ENCODE measurements at regions not wholly inside any gene's neighbourhood (a gene's known extent, or its start where the extent isn't known, plus 50 kb on each side); places are given as distances from the start of the nearest gene placed in this dataset.

DNA sequence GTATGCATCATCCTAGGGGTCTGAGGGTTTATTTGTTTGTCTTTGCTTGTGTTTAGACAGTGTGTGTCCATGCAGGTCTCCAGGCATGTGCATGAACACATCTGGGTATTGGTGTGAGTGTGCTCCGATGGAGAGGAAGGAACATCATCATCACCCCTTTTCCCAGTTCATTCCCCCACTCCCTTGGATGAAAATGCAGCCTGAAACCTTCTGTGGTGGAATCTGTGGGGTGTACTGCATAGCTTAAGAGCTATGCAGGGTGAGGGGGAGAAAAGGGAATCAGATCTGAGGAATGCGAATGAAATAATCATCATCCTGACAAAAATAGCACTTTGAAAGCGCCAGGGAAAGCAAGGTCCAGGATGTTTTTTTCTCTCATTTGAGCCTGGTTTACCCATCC, 520.1 kb downstream of the NTRK3 start:
- Histone ChIP-seq H3K27ac (ENCODE audit: low read depth, low read length, poor library complexity, severe bottlenecking) (no peak overlapping the region), H3K4me3 (ENCODE audit: low read depth, low read length, poor library complexity, severe bottlenecking) (no peak overlapping the region), H2AFZ (ENCODE audit: low read length) (no peak overlapping the region), H3K79me2 (ENCODE audit: insufficient read depth, low read depth, low read length) (no peaks in the 10 kb centered on the region), H3K4me1 (ENCODE audit: insufficient read depth, low read length, poor library complexity, severe bottlenecking) (no peaks in the 10 kb centered on the region), H3K4me2 (ENCODE audit: low read length) (no peak overlapping the region), H4K20me1 (ENCODE audit: insufficient read depth, low read length) (no peaks in the 10 kb centered on the region), H3K9me3 (ENCODE audit: low read length) (no peaks in the 10 kb centered on the region), H3K36me3 (ENCODE audit: insufficient read depth, low read length) (no peaks in the 10 kb centered on the region), H3K9me2 (ENCODE audit: insufficient read depth, low read length) (no peaks in the 10 kb centered on the region)
- ChIA-PET POLR2A (interaction anchor here (0.7 kb wide), 1 partner anchor 12 kb away, joined by 3 read pairs; no protein-coding TSS in a partner anchor), CTCF (ENCODE audit: unreplicated experiment) (no interaction called here)
- TF ChIP-seq, protein P1, sequence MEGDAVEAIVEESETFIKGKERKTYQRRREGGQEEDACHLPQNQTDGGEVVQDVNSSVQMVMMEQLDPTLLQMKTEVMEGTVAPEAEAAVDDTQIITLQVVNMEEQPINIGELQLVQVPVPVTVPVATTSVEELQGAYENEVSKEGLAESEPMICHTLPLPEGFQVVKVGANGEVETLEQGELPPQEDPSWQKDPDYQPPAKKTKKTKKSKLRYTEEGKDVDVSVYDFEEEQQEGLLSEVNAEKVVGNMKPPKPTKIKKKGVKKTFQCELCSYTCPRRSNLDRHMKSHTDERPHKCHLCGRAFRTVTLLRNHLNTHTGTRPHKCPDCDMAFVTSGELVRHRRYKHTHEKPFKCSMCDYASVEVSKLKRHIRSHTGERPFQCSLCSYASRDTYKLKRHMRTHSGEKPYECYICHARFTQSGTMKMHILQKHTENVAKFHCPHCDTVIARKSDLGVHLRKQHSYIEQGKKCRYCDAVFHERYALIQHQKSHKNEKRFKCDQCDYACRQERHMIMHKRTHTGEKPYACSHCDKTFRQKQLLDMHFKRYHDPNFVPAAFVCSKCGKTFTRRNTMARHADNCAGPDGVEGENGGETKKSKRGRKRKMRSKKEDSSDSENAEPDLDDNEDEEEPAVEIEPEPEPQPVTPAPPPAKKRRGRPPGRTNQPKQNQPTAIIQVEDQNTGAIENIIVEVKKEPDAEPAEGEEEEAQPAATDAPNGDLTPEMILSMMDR (conservative IDR thresholded peaks at IDR 0.05; ENCODE audit: low read length) = no peak
- no peak for TF ChIP-seq EZH2phosphoT487 (IDR thresholded peaks at IDR 0.05; ENCODE audit: borderline replicate concordance, low read depth, low read length)
- intact Hi-C loops (cut with micrococcal nuclease; ENCODE audit: unreplicated experiment) = no loop called here
- no peak for DNase-seq (ENCODE audit: low spot score)
- BruUV-seq (replicated peaks) = no TSS peak

DNA sequence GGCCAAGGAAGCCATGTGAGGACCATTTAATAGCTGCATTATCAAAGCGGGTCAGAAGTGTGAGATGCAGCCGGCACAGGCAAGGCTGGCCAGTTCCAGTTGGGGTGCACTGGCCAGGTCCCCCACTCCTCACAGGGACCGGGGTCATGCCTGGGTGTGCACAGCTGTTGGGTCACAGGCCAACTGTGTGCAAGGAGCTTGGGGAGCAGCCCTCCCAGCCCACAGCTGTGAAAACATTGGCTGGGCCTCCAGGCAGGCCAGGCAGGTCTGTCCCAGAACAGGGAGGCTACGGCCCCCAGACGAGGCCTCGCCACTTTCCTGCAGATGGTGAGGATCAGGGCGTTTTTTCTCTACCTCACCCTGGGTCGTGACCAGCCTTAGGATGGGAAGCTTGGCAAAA, 521.0 kb downstream of the NTRK3 start:
- no peaks in the 10 kb centered on the region for H3K9me3 ChIP-seq (ENCODE audit: low read length)
- TF ChIP-seq, protein P1 (conservative IDR thresholded peaks at IDR 0.05; ENCODE audit: low read length) = no peak
- TF ChIP-seq EZH2phosphoT487 (IDR thresholded peaks at IDR 0.05; ENCODE audit: borderline replicate concordance, low read depth, low read length) = no peak
- no peaks in the 10 kb centered on the region for H4K20me1 ChIP-seq (ENCODE audit: insufficient read depth, low read length)
- intact Hi-C loops (cut with micrococcal nuclease; ENCODE audit: unreplicated experiment) = no loop called here
- POLR2A ChIA-PET = no interaction called here
- CTCF ChIA-PET (ENCODE audit: unreplicated experiment) = no interaction called here
- H3K4me3 ChIP-seq (ENCODE audit: low read depth, low read length, poor library complexity, severe bottlenecking) = no peak overlapping the region
- BruUV-seq (replicated peaks) = no TSS peak
- no peaks in the 10 kb centered on the region for H3K36me3 ChIP-seq (ENCODE audit: insufficient read depth, low read length)
- H3K4me2 ChIP-seq (ENCODE audit: low read length) = no peak overlapping the region
- no peak overlapping the region for H3K27ac ChIP-seq (ENCODE audit: low read depth, low read length, poor library complexity, severe bottlenecking)
- DNase-seq (ENCODE audit: low spot score) = no peak
- no peaks in the 10 kb centered on the region for H3K9me2 ChIP-seq (ENCODE audit: insufficient read depth, low read length)
- no peaks in the 10 kb centered on the region for H3K4me1 ChIP-seq (ENCODE audit: insufficient read depth, low read length, poor library complexity, severe bottlenecking)
- H2AFZ ChIP-seq (ENCODE audit: low read length) = no peak overlapping the region
- H3K79me2 ChIP-seq (ENCODE audit: insufficient read depth, low read depth, low read length) = no peaks in the 10 kb centered on the region

DNA sequence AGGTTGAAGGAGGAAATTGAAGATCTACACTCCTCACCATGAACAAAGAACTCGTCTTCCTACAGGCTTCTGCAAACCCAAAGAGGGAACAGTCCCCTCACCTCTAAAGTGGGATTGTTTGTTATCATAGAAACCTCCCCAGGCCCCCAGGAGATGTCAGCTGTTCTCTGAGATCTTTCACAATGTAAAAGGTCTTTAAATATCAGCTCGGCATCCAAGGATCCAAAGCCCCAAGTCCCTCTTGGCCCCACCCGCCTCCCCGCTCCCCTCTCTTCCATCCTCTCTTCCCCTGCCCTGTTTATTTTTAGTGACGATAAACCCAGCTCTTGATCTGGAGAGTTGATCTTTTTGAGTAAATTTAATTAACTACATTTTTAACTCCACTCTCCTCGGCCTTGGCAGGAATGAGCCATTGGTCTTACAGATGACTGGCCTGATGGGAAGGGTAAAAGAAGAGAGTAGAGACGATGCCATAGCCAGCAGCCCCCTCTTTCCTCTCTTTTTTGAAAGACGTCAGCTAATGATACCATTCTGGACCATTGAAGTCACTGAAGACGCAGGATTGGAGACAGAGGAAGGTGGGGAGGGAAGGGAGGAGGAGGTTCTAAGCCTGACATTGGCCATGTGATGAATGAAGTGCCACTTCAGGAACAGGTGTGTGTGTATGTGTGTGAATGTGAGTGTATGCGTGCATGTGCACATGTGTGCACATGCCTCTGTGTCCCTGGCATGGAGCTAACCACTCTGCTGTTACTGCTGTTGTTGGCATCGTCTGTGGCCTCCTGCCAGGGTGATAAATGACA, 521.8 kb downstream of the NTRK3 start:
- DNase-seq (ENCODE audit: low spot score) = no peak
- no peaks in the 10 kb centered on the region for H3K4me1 ChIP-seq (ENCODE audit: insufficient read depth, low read length, poor library complexity, severe bottlenecking)
- CTCF ChIA-PET (ENCODE audit: unreplicated experiment) = no interaction called here
- H3K79me2 ChIP-seq (ENCODE audit: insufficient read depth, low read depth, low read length) = no peaks in the 10 kb centered on the region
- no TSS peak for BruUV-seq (replicated peaks)
- TF ChIP-seq, protein P1 (conservative IDR thresholded peaks at IDR 0.05; ENCODE audit: low read length) = no peak
- no peak for TF ChIP-seq EZH2phosphoT487 (IDR thresholded peaks at IDR 0.05; ENCODE audit: borderline replicate concordance, low read depth, low read length)
- no peak overlapping the region for H3K4me3 ChIP-seq (ENCODE audit: low read depth, low read length, poor library complexity, severe bottlenecking)
- H4K20me1 ChIP-seq (ENCODE audit: insufficient read depth, low read length) = no peaks in the 10 kb centered on the region
- H2AFZ ChIP-seq (ENCODE audit: low read length) = no peak overlapping the region
- no peaks in the 10 kb centered on the region for H3K9me3 ChIP-seq (ENCODE audit: low read length)
- H3K4me2 ChIP-seq (ENCODE audit: low read length) = no peak overlapping the region
- no peaks in the 10 kb centered on the region for H3K36me3 ChIP-seq (ENCODE audit: insufficient read depth, low read length)
- POLR2A ChIA-PET = interaction anchor here (0.7 to 0.8 kb wide), 2 partner anchors 165 to 380 kb away, joined by 3 to 4 read pairs; no protein-coding TSS in a partner anchor
- H3K27ac ChIP-seq (ENCODE audit: low read depth, low read length, poor library complexity, severe bottlenecking) = no peak overlapping the region
- no peaks in the 10 kb centered on the region for H3K9me2 ChIP-seq (ENCODE audit: insufficient read depth, low read length)
- intact Hi-C loops (cut with micrococcal nuclease; ENCODE audit: unreplicated experiment) = no loop called here

All from OCI-LY7 (cell line).